ENCODE measurements at regions not wholly inside any gene's neighbourhood (a gene's known extent, or its start where the extent isn't known, plus 50 kb on each side); places are given as distances from the start of the nearest gene placed in this dataset.

DNA sequence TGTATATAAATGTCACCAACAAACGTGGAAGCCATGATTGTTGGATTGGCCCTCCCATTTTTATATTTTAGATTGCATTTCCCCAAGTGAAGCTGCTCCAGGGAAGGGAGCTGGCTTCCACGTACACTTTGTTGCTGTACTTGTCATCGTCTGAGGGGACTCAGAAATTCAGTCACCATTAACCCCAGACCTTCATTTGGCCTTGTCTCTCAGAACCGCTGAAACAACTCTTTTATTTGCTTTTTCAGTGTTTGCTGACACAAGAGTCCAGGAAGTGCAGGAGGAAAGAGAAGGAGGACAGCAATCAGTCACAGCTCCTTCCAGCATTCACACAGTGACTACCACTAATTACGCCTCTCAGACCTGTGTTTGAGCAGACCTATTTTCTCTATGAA lies 276.5 kb downstream of the TBL1XR1 start:
- Mint-ChIP-seq H3K4me3 (ENCODE audit: unreplicated experiment) (no peak overlapping the region), H3K27ac (ENCODE audit: unreplicated experiment) (no peak overlapping the region), H3K9me3 (ENCODE audit: unreplicated experiment) (no peaks in the 10 kb centered on the region), H3K4me1 (ENCODE audit: unreplicated experiment) (peaks cover 10% of the 10 kb centered on the region), H3K36me3 (ENCODE audit: low read depth, unreplicated experiment) (no peaks in the 10 kb centered on the region), H3K27me3 (ENCODE audit: unreplicated experiment) (no peaks in the 10 kb centered on the region)
- no peak for DNase-seq (ENCODE audit: low spot score)
- TF ChIP-seq, protein P1, sequence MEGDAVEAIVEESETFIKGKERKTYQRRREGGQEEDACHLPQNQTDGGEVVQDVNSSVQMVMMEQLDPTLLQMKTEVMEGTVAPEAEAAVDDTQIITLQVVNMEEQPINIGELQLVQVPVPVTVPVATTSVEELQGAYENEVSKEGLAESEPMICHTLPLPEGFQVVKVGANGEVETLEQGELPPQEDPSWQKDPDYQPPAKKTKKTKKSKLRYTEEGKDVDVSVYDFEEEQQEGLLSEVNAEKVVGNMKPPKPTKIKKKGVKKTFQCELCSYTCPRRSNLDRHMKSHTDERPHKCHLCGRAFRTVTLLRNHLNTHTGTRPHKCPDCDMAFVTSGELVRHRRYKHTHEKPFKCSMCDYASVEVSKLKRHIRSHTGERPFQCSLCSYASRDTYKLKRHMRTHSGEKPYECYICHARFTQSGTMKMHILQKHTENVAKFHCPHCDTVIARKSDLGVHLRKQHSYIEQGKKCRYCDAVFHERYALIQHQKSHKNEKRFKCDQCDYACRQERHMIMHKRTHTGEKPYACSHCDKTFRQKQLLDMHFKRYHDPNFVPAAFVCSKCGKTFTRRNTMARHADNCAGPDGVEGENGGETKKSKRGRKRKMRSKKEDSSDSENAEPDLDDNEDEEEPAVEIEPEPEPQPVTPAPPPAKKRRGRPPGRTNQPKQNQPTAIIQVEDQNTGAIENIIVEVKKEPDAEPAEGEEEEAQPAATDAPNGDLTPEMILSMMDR (IDR thresholded peaks at IDR 0.05; ENCODE audit: unreplicated experiment) = no peak

DNA sequence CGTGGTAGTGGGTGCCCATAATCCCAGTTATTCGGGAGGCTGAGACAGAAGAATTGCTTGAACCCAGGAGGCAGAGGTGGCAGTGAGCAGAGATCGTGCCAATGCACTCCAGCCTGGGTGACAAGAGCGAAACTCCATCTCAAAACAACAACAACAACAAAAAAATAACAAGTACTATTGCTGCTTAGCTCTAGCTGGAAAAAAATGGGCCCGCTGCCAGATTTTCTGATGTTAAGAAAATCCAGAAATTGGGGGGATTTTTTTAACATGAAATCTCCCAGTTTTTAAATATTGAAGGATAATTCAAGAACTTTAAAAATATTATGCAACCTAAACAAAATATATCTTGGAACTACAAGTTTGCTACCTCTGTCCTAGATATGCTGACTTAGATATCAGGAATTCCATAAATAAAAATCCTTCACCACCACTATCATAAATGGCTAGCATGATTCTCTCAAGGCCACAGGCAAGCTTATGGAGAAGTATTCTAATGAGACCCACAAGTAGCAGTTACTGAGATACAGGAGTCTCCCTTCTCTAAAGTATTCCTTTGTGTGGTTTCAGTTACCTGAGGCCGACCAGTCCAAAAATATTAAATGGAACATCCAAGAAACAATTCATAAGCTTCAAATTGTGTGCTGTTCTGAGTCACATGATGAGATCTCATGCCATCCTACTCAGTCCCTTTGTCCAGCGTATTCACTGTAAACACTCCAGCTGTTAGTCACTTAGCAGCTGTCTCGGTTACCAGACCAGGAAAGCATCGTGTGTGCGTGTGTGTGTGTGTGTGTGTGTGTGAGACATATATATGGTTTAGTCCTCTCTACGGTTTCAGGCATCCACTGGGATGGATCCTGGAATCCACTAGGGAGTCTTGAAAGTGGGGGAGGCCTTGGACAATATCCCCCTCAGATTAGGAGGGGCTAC lies 277.2 kb downstream of the TBL1XR1 start:
- Mint-ChIP-seq H3K4me1 (ENCODE audit: unreplicated experiment) (peaks cover 10% of the 10 kb centered on the region), H3K27ac (ENCODE audit: unreplicated experiment) (no peak overlapping the region), H3K4me3 (ENCODE audit: unreplicated experiment) (no peak overlapping the region), H3K9me3 (ENCODE audit: unreplicated experiment) (no peaks in the 10 kb centered on the region), H3K27me3 (ENCODE audit: unreplicated experiment) (no peaks in the 10 kb centered on the region), H3K36me3 (ENCODE audit: low read depth, unreplicated experiment) (no peaks in the 10 kb centered on the region)
- TF ChIP-seq, protein P1 (IDR thresholded peaks at IDR 0.05; ENCODE audit: unreplicated experiment) = no peak
- no peak for DNase-seq (ENCODE audit: low spot score)

DNA sequence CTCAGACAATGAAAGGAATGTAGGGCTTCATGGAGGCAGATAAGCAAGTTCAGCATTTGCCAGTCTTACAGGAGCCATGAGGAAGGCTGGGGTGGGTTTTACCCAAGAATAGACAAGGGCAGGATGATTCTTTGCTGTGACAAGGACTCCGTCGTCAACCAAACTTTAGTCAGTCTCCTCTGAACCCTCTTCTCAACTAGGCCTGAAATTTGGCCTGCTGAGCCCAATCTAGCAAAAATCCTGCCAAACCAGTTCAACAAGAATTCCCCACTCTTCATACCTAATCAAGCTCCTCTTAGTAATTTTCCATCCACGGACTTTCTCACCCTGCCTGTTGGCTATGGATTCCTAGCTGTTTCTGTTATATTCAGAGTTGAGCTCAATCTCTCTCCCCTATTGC lies 280.5 kb downstream of the TBL1XR1 start:
- TF ChIP-seq, protein P1 (IDR thresholded peaks at IDR 0.05; ENCODE audit: unreplicated experiment) = no peak
- DNase-seq (ENCODE audit: low spot score) = no peak
- H3K4me3 Mint-ChIP-seq (ENCODE audit: unreplicated experiment) = no peak overlapping the region
- no peak overlapping the region for H3K27ac Mint-ChIP-seq (ENCODE audit: unreplicated experiment)
- no peaks in the 10 kb centered on the region for H3K9me3 Mint-ChIP-seq (ENCODE audit: unreplicated experiment)
- no peaks in the 10 kb centered on the region for H3K36me3 Mint-ChIP-seq (ENCODE audit: low read depth, unreplicated experiment)
- peaks cover 10% of the 10 kb centered on the region for H3K4me1 Mint-ChIP-seq (ENCODE audit: unreplicated experiment)
- H3K27me3 Mint-ChIP-seq (ENCODE audit: unreplicated experiment) = no peaks in the 10 kb centered on the region

DNA sequence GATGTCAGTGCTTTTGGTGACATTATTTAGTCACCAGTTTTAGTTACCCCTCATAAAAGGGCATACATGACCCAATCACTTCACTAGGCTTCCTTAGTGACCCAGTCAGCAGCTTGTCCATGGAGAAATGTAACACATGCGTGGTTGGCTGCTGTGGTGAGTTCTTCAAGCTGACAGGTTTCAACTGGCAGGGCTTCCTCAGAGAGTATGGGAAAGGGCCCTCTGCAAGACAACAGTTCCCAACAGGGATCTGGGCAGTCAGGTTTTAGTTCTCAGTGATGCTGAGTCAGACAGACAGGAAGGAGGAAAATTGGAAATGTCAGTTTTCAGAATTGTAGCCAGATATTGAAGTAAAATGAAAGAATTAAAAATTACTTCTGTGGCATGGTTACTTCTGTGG lies 282.5 kb downstream of the TBL1XR1 start:
- TF ChIP-seq, protein P1 (IDR thresholded peaks at IDR 0.05; ENCODE audit: unreplicated experiment) = no peak
- H3K27me3 Mint-ChIP-seq (ENCODE audit: unreplicated experiment) = no peaks in the 10 kb centered on the region
- no peaks in the 10 kb centered on the region for H3K9me3 Mint-ChIP-seq (ENCODE audit: unreplicated experiment)
- DNase-seq (ENCODE audit: low spot score) = no peak
- H3K36me3 Mint-ChIP-seq (ENCODE audit: low read depth, unreplicated experiment) = no peaks in the 10 kb centered on the region
- H3K4me1 Mint-ChIP-seq (ENCODE audit: unreplicated experiment) = peaks cover 3% of the 10 kb centered on the region
- H3K27ac Mint-ChIP-seq (ENCODE audit: unreplicated experiment) = no peak overlapping the region
- H3K4me3 Mint-ChIP-seq (ENCODE audit: unreplicated experiment) = no peak overlapping the region

DNA sequence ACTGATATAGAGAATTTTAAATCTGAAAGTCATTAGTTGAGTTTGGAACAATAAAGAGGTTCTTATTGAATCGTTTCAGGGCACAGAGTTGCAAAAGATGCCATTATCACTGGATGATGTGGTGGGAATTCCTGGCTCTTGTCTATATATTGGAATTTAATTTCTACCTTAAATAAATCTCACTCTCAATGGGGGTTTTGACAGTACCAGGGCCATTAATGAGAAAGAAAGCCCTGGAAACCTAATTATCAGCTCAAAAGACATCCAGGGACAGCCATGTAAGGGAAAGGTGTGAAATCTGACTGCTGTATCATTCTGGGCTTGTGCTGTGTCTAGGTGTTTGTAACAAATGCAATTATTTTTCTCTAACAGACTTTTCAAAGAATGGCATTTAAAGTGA lies 285.7 kb downstream of the TBL1XR1 start:
- Mint-ChIP-seq H3K4me1 (ENCODE audit: unreplicated experiment) (no peaks in the 10 kb centered on the region), H3K36me3 (ENCODE audit: low read depth, unreplicated experiment) (no peaks in the 10 kb centered on the region), H3K4me3 (ENCODE audit: unreplicated experiment) (no peak overlapping the region), H3K9me3 (ENCODE audit: unreplicated experiment) (no peaks in the 10 kb centered on the region), H3K27ac (ENCODE audit: unreplicated experiment) (no peak overlapping the region), H3K27me3 (ENCODE audit: unreplicated experiment) (no peaks in the 10 kb centered on the region)
- no peak for DNase-seq (ENCODE audit: low spot score)
- TF ChIP-seq, protein P1 (IDR thresholded peaks at IDR 0.05; ENCODE audit: unreplicated experiment) = no peak

All from endothelial cell (in vitro differentiated cells).